UCSD-AML1 (cell line): ENCODE measurements at regions not wholly inside any gene's neighbourhood (a gene's known extent, or its start where the extent isn't known, plus 50 kb on each side); places are given as distances from the start of the nearest gene placed in this dataset.
A peak's percentile ranks its signal among the peaks of the same experiment; 100 is the strongest.

Experiments used
- DNase-seq: peaks from one replicate; lab custom pipeline; 2025; ENCODE audit not compliant: unreplicated experiment; lab: John Stamatoyannopoulos, UW

DNA sequence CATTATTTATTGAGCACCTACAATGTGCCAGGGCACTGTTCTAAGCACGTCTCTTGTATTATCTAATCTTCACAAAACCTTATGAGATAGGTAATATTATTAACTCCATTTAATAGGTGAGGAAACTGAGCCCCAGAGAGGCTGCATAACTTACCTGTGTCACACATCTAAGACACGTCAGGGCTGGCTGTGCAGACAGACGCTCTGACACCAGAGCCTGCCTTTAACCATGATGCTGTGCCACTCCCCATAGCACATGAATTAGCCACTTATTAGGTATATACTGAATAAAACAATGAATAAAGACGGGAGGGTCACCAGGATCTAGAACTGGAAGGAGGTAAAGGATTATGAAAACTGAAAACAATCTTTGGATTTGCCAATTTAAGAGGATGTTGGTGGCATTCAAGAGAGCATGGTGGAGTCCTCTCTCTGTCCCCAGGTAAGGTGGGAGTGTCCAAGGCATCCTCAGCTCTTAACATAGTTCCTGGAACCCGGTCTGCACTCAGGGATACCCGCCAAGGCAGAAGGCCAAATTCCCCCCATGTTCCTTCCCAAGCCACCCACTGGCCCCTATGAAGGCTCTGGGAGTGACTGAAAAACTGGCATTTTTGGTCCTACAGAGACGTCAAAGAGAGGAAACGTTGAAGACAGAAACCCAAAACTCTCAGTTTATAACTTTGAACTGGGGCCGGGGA, 479.7 kb downstream of the FOXO1 start:
- DNase-seq, result no peak

DNA sequence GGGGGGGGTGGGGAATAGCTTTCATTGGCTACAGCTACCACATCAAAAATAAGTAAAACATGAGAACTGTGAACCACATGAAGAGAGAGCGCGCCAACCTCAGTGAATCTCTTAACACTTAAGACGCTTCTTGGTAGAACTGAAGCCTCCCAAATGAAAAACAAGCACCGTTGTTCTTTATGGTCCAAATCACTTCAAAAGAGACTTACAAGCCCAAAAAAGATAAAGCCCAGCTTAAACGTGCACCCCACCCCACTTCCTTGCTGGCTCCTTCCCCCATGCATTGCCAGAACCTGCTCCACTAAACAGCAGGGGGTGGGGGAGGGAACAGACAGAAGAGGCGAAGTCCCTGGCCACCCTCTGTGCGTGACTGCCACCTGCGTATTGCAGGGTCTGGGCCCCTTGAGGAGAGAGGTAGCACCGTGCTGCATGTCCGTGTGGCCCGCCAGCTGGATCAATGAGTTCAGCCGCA, 479.1 kb downstream of the FOXO1 start:
- no peak for DNase-seq

DNA sequence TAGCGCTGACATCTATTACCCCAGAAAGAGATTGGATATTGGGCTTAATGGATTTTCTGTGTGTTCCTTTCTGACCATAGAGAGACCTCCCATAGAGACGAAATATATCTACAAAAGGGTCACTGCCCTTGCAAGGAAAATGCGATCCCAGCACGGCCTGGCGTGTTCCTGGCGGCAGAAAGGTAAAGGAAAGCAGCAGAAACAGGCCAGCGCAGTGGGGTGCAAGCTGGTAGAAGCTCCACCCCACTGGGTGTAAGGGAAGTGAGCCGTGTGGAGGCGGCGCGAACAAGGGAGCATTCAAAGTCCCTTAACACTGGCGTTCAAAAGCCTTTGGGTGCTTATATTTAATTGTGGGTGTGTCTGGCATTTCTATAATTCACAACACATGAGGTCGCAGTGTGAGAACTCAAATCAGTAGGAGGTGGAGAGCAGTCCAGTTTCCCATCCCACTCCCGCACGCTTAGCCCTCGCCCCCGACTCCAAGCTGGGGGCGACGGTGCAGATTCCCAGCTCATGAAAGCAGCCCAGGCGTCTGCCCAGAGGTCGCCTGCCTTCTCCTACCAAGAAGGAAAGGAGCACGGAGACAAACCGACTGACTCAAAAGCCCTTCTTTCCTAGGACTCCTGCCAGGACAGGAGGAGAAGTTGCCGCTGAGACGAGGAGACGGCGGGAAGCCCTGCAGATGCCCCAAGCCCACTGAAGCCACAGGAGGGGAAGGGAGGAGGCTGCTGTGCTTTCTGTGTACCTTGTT, 478.4 kb downstream of the FOXO1 start:
- no peak for DNase-seq

DNA sequence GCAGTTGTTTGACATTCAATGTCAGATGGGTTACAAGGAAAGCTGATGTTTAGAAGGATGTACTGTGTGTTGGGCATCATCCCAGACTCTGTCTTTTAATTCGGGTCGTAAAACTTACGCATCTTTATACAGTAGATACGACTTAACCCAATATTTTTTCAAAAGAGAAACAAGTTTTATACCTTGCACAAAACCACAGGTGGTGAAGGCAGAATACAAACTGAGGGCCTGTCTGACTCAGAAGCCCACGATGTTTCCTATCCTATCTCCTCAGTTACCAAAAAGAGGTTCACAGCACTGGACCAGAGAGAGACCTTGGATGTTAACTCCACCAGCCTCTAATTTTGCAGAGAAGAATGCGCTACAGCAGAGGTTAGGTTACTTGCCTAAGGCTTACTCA, 477.0 kb downstream of the FOXO1 start:
- DNase-seq, result no peak

DNA sequence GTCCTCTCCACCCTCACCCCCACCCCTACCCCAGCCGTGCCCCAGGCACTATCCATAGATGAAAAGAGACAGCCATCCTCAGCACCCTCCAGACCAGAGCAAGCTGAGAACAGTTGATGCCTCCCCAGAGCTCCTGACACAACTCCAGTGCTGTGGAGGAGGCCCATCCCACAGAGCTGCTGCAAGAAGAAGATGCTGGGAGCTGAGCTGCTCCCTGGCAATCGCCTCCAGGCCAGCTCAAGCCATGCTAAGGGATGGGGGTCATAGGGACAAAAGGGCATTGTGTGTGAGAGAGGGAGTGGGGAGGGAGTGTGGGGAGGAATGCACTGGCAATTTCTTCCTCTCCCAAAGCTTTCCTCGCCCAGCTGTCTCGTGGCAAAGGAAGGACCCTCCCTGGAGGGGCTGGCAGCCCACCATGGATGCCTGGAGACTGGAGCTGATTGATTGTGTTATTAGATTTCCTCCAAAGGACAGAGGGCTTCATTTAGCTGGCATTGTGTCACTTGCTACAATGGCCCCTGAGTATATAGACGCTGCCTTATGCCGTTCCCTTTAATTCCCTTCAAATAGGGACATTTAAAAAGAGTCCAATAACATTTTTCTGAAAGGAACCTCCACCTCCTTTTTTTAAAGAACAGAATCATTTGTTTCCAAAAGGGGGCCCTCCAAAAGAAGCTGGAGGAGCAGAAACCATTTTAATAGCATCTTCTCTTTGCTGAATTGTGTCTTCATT, 476.4 kb downstream of the FOXO1 start:
- DNase-seq, result no peak

DNA sequence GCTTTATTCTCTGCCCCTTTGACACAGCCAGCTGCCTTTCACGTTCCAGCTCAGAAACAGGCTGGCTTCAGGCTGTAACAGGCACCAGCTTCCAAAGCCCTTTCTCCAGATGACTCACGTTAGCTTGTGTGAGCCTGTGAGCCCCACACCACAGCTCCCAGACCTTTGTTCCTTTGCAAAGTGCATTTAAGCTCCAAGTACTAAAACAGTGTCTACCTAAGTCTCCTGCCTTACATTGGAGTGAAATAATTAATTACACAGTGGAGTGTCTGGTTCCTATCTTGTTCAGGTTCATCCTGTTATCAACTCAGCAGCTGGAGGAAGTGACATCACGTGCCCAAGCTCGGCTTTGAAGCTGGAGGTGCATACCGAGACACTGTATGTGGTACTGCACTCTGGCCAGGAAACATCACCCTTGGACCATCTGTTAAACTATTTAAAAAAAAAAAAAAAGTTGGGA, 475.8 kb downstream of the FOXO1 start:
- no peak for DNase-seq

DNA sequence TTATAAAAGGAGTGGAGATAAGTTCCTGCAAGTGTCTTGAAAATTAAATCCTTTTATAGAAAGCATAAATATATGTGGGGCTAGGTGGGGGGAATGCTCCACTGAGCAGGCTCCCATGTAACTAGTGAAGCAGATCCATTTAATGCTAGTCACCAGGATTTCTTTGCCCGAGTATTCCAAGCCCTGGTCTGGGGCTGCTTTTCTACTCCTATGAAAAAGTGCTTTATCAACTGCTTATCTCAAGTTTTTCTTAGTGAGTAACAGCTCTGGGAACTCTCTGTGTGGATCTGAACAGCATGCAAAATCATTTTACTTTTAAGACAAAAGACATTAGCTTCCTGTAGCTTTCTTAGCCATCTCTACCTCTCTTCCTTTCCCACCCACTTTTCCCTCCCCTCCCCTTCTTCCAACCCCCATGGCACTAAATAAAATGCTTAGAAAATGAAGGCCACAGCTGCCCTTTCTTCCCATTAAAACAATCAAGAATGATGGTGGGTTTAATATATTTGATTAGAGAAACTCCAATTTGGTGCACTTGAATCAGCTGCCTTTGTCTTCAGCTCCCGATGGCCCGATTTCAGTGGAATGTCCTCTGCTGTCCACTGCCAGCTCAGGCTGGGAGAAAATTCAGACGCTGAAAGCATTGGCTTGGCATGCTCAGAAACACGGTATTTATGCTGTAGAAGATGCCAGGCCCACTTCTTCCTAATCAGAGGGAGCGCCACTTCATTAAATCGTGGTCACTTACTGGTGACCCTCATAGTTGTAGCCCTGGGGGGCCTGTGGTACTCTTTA, 475.1 kb downstream of the FOXO1 start:
- DNase-seq, result no peak

DNA sequence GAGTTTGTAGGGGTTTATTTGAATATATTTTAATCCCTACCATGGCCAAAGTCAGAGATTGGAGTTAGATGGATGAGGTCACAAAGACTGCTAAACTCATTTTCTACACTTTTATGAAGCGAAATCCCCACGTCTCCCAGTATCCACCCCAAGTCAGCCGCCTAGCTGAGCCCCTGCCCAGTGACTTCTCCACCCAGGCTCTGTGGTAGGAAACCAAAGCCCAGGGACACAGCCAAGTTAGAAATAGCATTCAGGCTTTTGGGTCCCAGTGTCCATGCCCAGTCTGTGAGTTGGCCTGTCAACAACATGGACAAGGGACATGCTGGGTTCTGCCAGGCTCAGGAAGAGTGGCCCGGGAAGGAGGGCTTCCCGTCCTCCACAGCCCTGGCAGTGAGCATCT, 474.0 kb downstream of the FOXO1 start:
- DNase-seq, result no peak

DNA sequence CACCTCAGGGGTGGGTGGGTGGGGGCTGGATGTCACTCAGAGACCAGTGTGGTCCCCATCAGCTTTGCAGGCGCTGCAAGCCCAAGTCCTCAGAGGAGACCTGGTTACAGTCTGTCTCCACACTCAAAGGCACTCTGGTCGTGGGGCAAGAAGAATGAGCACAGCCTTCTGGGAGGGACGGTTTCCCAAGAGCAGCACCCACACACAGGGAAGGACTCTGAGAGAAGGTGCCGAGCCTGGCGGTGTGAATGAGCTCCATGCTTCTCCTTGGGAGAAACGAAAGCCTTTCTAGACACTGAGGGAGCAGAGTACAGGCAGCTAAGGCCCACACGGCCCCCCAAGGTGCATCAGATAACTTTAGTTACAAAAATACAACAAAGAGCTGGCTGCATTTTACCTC, 473.6 kb downstream of the FOXO1 start:
- DNase-seq, result no peak

DNA sequence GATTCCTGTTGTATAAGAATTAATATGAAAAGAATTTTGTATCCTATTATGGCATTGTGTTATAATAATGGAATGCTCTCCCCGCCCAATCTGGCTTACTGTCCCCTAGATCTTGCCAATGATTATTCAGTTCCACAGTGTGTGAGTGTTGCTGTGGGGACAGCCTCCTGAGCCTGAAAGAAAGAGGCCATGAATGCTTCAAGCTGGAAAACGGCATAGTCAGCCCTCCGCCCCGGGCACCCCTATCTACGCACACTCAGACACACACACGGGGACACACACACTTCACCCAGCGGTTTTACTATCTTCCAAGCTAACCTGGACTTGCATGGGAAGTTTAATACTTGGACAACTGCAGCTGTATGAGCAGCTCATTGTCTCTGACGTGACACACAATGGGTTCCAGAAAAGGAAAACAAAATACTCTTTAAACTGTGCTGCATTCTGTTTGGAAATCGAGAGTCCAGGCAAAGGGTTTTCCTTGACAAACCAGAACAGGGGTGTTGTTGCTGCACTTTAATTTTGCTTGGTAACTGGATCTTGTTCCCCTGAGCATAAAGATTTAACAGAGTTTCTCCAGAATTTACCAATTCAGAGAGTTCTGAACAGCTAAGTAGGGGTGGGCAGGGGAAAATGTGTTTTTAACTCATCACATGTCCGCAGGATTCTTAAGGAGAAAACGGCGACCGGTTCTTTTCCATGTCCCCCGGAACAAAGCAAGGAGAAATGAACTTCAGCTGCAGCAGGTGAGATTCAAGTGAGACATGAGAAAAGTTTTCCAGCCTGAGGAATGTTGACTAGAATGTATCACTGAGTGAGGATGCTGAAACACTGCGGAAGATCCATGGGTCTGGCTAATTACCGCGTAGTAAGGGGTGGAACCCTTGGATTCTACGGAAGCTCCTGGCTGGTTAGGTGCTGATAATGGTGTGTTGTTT, 472.9 kb downstream of the FOXO1 start:
- no peak for DNase-seq

DNA sequence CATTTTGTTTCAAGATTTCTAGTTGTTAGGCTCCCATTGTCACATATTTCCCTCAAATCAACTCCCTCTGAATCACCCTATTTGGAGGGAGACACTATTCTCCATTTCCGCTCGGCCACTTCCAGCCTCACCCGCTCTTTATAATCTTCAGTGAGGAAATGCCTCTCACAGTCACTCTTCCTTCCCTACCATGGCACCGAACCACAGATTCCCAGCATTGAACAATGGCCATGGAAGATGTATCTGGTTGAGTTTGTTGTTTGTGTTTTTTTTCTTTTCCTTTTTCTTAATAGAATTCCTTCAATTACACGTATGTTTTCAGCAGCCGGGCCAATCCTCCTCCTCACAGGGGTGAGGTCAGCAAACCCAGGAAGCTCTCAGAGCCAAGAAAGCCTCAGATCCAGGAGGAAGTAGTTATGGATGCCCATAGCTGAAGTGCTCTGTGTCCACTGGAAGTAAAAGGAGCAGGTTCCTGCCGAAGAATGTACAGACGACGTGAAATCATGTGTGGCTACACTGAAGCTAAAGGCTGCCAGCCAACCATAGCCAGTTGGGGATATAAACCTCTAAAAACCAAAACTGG, 472.1 kb downstream of the FOXO1 start:
- no peak for DNase-seq

DNA sequence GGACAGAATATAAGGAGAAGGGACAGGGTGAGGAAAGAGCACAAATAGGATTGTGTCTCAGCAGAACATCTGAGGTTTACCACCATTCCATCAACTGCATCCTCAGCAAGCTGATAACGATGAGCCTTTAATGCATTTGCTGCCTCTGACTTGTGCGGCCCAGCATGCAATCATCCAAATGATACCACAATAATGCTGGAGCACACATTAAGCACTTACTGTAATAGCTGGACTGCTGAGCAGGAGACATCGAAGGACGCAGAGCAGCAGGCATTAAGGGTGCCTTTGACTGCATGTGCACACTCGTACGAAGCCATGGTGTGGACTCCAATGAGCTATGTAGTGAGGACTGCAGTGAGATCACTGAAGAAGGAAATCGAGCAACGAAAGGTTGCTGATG, 469.4 kb downstream of the FOXO1 start:
- DNase-seq, result no peak

DNA sequence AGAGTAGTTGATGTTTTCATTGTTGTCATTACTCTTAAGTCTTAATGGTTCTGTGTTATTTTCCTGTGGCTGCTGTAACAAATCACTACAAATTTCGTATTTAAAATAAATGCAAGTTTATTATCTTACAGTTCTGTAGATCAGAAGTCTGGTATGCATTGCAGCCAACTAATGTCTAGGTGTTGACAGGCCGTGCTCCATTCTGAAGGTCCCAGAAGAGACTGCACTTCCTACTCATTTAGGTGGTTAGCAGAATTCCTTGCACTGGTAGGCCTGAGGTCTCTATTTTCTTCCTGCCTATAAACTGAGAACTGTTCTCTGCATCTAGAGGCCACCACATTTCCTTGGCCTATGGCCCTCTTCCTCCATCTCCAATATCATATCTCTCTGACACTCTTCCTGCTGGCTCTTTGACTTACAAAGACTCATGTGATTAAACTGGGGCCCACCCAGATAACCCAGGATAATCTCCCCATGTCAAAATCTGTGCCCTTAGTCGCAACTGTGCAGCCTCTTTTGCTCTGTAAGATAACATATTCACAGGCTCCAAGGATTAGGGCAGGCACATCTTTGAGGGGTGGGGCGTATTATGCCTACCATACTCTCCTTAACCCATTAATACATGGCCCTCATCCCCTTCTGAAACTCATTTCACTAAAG, 468.4 kb downstream of the FOXO1 start:
- DNase-seq, result no peak

DNA sequence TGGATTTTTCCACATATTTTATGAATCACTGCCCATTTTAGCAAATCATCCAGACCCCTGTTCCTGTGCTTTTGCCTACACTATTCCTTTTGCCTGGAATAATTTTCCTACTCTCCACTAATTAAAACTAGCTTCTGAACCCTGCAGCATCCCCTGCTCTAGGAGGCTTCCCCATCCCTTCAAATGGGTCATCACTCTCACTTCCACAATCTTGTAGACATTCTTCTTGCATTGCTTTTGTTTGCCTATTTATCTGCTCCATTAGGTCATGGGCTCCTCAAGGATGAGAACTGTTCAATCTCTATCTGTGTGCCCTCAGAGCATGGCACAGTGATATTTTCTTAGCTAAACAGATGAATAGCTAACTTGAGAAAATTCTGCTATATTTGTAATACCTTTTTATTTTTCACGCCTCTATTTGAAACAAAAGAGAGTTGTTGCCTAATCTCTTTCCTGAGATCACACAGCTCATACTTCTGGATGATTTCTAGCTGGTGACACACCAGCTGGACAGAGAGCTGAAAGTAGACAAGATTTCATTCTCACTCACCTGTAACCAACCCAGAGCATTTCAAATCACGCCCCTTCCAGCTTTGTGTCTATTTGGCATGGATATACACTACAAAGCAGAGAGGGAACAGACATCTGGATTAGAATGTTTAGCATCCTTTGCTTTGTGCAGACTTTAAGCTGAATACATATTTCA, 466.0 kb downstream of the FOXO1 start:
- no peak for DNase-seq

DNA sequence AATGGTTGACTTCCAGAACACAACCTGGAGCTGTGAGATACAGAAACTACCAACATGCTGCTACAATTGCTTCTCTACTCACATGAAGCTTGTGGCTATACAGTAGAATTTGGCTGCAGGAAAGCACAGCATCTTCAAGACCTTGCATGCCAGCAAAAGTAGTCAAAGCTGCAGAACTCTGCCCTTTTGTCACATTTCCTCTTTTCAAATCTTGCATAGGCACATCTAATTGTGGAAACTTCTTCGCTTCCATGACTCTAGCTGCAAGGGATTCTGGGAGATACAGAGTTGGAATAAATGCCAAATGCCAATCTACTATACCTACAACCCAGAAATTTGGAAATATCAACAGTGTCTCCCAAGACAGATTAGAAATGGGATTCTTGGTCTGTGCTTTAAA, 462.2 kb downstream of the FOXO1 start:
- DNase-seq, result no peak

DNA sequence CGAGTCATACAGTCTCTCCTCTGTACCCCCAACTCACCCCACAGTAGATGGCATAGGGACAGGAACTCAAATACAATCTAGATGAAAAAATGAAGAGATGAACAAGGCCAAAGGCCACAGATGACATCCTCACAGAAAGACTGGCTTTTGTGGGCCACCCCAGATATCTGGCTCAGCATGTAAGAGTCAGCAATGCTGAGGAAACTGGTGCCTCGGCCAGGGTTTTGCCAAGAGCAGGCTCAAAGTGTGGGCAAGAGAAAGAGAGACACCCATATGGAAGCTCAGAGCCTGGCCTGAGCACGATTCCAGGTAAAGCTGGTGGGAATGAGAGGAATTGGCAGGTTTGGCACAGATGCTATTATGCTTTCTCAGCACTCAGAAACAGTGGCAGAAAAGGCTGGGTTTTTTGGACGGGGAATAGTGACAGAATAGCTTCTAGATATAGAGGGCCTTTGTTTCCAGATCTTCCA, 460.6 kb downstream of the FOXO1 start:
- DNase-seq, result no peak

DNA sequence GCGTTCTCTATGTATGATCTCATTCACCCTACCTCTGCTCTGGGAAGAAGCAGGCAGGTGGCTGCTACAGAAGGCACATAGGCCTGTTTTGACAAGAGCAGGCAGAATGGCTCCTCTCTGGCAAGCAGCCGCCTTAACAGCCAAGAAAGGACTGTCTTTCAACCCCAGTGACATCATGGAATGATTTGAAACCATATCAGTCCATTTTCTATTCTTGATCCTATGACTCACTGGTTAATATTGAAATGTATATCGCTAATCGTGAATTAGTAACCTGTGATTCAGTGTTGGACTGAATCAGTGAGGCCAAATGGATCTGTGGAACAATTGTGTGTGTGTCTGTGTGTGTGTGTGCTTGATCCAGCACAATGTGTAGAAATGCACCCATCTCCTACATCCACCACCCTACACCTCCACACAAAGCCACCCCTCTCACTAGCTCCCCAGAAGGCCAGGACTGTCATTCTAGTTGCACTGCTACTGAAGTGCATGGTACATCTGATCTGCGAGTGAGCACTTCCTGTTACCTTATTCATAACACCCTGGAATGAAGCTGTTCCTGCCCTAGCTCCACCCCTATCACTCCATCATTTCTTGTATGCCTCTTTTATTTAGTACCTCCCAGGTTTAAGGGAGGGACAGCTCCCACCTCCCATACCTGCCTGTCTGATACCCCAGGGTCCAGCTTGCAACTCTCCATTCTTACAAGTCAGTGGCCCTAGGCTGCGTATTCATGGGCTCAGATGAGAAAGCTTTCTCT, 460.0 kb downstream of the FOXO1 start:
- peak; percentile 18 for DNase-seq
